H1 (cell line): ENCODE measurements at regions not wholly inside any gene's neighbourhood (a gene's known extent, or its start where the extent isn't known, plus 50 kb on each side); places are given as distances from the start of the nearest gene placed in this dataset.

ENCODE experiments used
- CTCF ChIA-PET: fragments of 300-600 bp; sonication (Branson Sonifier 250); formaldehyde crosslinking; loops from one replicate; lab custom pipeline; 2021; ENCODE audit not compliant: partially characterized antibody; lab: Charles Lee
- POLR2A ChIA-PET: fragments of 300-600 bp; sonication (Branson Sonifier 250); formaldehyde crosslinking; loops from one replicate; lab custom pipeline; 2021; ENCODE audit warnings: inconsistent platforms; ENCODE audit not compliant: partially characterized antibody; lab: Charles Lee
- DNase-seq, 2 experiments: peaks; one replicate each; pipeline versions ENCODE4 v3.0.0 to v3.0.0-alpha.2; 2010 to 2022; ENCODE audit warnings: low spot score in 2 of 2, low read depth in 1 of 2, mixed read lengths in 1 of 2
- FAIRE-seq: peaks from 2 replicates; lab custom pipeline; 2011; peaks lifted over from hg19 to GRCh38; lab: Jason Lieb, UNC
- H2AFZ ChIP-seq: 2 replicates; pipeline ENCODE4 v1.8.1; 2012; ENCODE audit warnings: low read length, inconsistent platforms
- H2AK5ac ChIP-seq: 2 replicates; pipeline ENCODE4 v1.6.1; 2013; ENCODE audit warnings: low read depth, low read length
- H2BK120ac ChIP-seq: replicated peaks from 2 replicates; pipeline ENCODE3; 2013; ENCODE audit warnings: low read depth, low read length, inconsistent platforms
- H2BK12ac ChIP-seq: 2 replicates; pipeline ENCODE4 v1.6.1; 2013; ENCODE audit warnings: low read depth, low read length
- H2BK15ac ChIP-seq: 2 replicates; pipeline ENCODE4 v1.6.1; 2013; ENCODE audit warnings: low read length
- H2BK20ac ChIP-seq: 2 replicates; pipeline ENCODE4 v1.6.1; 2013; ENCODE audit warnings: low read length
- H2BK5ac ChIP-seq: 2 replicates; pipeline ENCODE4 v1.6.1; 2013; ENCODE audit warnings: low read depth, low read length
- H3K14ac ChIP-seq: 2 replicates; pipeline ENCODE4 v1.6.1; 2013; ENCODE audit warnings: inconsistent platforms; ENCODE audit not compliant: insufficient read length
- H3K18ac ChIP-seq: 2 replicates; pipeline ENCODE4 v1.6.1; 2013; ENCODE audit warnings: low read length; ENCODE audit errors: extremely low read depth
- H3K23ac ChIP-seq: 2 replicates; pipeline ENCODE4 v1.6.1; 2013; ENCODE audit warnings: inconsistent platforms; ENCODE audit not compliant: insufficient read length
- H3K23me2 ChIP-seq: 2 replicates; pipeline ENCODE4 v1.6.1; 2013; ENCODE audit warnings: low read depth, low read length
- H3K27ac ChIP-seq: 2 replicates; pipeline ENCODE4 v1.6.1; 2011; ENCODE audit warnings: low read depth, low read length, inconsistent platforms
- H3K27me3 ChIP-seq, 4 experiments: replicated peaks in 1 of 4; 1 replicate in 1 of 4; 2 replicates in 3 of 4; pipeline versions ENCODE4 v1.6.1 to v1.8.1; 2011 to 2013; ENCODE audit warnings: low read length in 3 of 4, mild to moderate bottlenecking in 3 of 4, inconsistent platforms in 2 of 4, mixed read lengths in 2 of 4, moderate library complexity in 1 of 4; ENCODE audit not compliant: control insufficient read depth in 3 of 4, insufficient read depth in 3 of 4; ENCODE audit errors: extremely low read depth in 1 of 4
- H3K36me3 ChIP-seq, 4 experiments: 2 replicates each; pipeline versions ENCODE4 v1.6.1 to v1.8.1; 2011 to 2013; ENCODE audit warnings: mild to moderate bottlenecking in 4 of 4, low read length in 3 of 4, moderate library complexity in 2 of 4, control low read depth in 1 of 4, inconsistent platforms in 1 of 4; ENCODE audit not compliant: insufficient read depth in 4 of 4, control insufficient read depth in 2 of 4
- H3K4ac ChIP-seq: replicated peaks from 2 replicates; pipeline ENCODE3; 2013; ENCODE audit warnings: low read length, low read depth, mixed read lengths, inconsistent platforms; ENCODE audit not compliant: insufficient read length
- H3K4me1 ChIP-seq, 4 experiments: replicated peaks in 1 of 4; 1 replicate in 1 of 4; 2 replicates in 3 of 4; pipeline versions ENCODE4 v1.6.1 to v1.8.1; 2011 to 2013; ENCODE audit warnings: low read length in 3 of 4, inconsistent platforms in 2 of 4, mixed read lengths in 1 of 4; ENCODE audit not compliant: insufficient read depth in 4 of 4, control insufficient read depth in 3 of 4
- H3K4me2 ChIP-seq, 2 experiments: 2 replicates each; pipeline versions ENCODE4 v1.6.1 to v1.8.1; 2011 to 2013; ENCODE audit warnings: low read depth in 2 of 2, low read length in 2 of 2, control low read depth in 1 of 2, inconsistent platforms in 1 of 2, mild to moderate bottlenecking in 1 of 2; ENCODE audit not compliant: insufficient read depth in 1 of 2
- H3K4me3 ChIP-seq, 4 experiments: fragments of 200-600, 300-600 bp in 1 of 4; sonication (generic), shearing (Covaris generic), sonication (Bioruptor Twin) in 1 of 4; 2 replicates each; pipeline versions ENCODE4 v1.5.1 to v1.8.1; 2011 to 2016; ENCODE audit warnings: low read length in 4 of 4, low read depth in 3 of 4, control low read depth in 2 of 4, inconsistent platforms in 2 of 4, mild to moderate bottlenecking in 2 of 4, mixed read lengths in 1 of 4, moderate library complexity in 1 of 4; ENCODE audit not compliant: insufficient read depth in 2 of 4; ENCODE audit errors: extremely low read depth in 1 of 4
- H3K56ac ChIP-seq: replicated peaks from 2 replicates; pipeline ENCODE3; 2013; ENCODE audit warnings: low read depth, mild to moderate bottlenecking, mixed read lengths, low read length, inconsistent platforms; ENCODE audit not compliant: insufficient read length
- H3K79me1 ChIP-seq: 2 replicates; pipeline ENCODE4 v1.6.1; 2013; ENCODE audit warnings: low read depth, low read length, control low read depth
- H3K79me2 ChIP-seq, 2 experiments: 2 replicates each; pipeline versions ENCODE4 v1.6.1 to v1.8.1; 2012 to 2013; ENCODE audit warnings: low read length in 2 of 2, mild to moderate bottlenecking in 2 of 2, inconsistent platforms in 1 of 2; ENCODE audit not compliant: insufficient read depth in 2 of 2, control insufficient read depth in 1 of 2
- H3K9ac ChIP-seq, 4 experiments: replicated peaks in 1 of 4; 1 replicate in 1 of 4; 2 replicates in 3 of 4; pipeline versions ENCODE4 v1.6.1 to v1.8.1; 2011 to 2013; ENCODE audit warnings: low read depth in 3 of 4, low read length in 3 of 4, control low read depth in 2 of 4, mild to moderate bottlenecking in 2 of 4, moderate library complexity in 2 of 4, inconsistent platforms in 1 of 4; ENCODE audit errors: extremely low read depth in 1 of 4
- H3K9me3 ChIP-seq, 2 experiments: 2 replicates each; pipeline versions ENCODE4 v1.6.1 to v1.8.1; 2012 to 2013; ENCODE audit warnings: mild to moderate bottlenecking in 2 of 2, moderate library complexity in 2 of 2, control low read depth in 1 of 2, inconsistent platforms in 1 of 2, low read depth in 1 of 2, low read length in 1 of 2, mixed read lengths in 1 of 2; ENCODE audit not compliant: insufficient read depth in 2 of 2
- H4K20me1 ChIP-seq, 2 experiments: replicated peaks in 1 of 2; 2 replicates each; pipeline versions ENCODE3 to v1.8.1; 2011 to 2013; ENCODE audit warnings: inconsistent platforms in 2 of 2, low read length in 2 of 2, mild to moderate bottlenecking in 1 of 2; ENCODE audit not compliant: insufficient read depth in 2 of 2, control insufficient read depth in 1 of 2
- H4K5ac ChIP-seq: 2 replicates; pipeline ENCODE4 v1.6.1; 2013; ENCODE audit warnings: low read length, low read depth, mixed read lengths, inconsistent platforms; ENCODE audit not compliant: insufficient read length
- H4K8ac ChIP-seq: 2 replicates; pipeline ENCODE4 v1.8.0; 2013; ENCODE audit warnings: mild to moderate bottlenecking, moderate library complexity, low read length, inconsistent platforms; ENCODE audit not compliant: insufficient read depth; ENCODE audit errors: extremely low read depth
- H4K91ac ChIP-seq: replicated peaks from 2 replicates; pipeline ENCODE3; 2013; ENCODE audit warnings: low read length, mixed read lengths, inconsistent platforms; ENCODE audit not compliant: insufficient read length
- BCL11A ChIP-seq, 2 experiments: IDR thresholded peaks; one replicate each; pipeline ENCODE4 v1.6.1; 2011; ENCODE audit warnings: low read depth in 2 of 2, low read length in 2 of 2, mild to moderate bottlenecking in 2 of 2
- CBX8 ChIP-seq: fragments of 300-800, 300-1000 bp; sonication (generic); IDR thresholded peaks from 2 replicates; pipeline ENCODE4 v1.7.1; 2016; ENCODE audit warnings: low read depth, low read length, borderline replicate concordance
- CHD2 ChIP-seq: IDR thresholded peaks from 2 replicates; pipeline ENCODE4 v1.6.1; 2012; ENCODE audit warnings: low read length, improper control_type of control experiment
- CREB1 ChIP-seq: IDR thresholded peaks from 2 replicates; pipeline ENCODE4 v1.6.1; 2012; ENCODE audit warnings: inconsistent platforms
- CTBP2 ChIP-seq: IDR thresholded peaks from 2 replicates; pipeline ENCODE4 v1.7.0; 2011; ENCODE audit warnings: borderline replicate concordance, mild to moderate bottlenecking, moderate library complexity, mixed read lengths, low read length; ENCODE audit not compliant: insufficient read depth, insufficient read length
- EP300 ChIP-seq, 2 experiments: IDR thresholded peaks; 1 replicate in 1 of 2; 2 replicates in 1 of 2; pipeline ENCODE4 v1.6.1; 2011 to 2012; ENCODE audit warnings: low read depth in 2 of 2, low read length in 2 of 2, mild to moderate bottlenecking in 2 of 2, borderline replicate concordance in 1 of 2, inconsistent platforms in 1 of 2, moderate library complexity in 1 of 2
- HDAC2 ChIP-seq, 2 experiments: fragments of 300-600 bp in 1 of 2; sonication (generic) in 1 of 2; IDR thresholded peaks; 2 replicates each; pipeline ENCODE4 v1.6.1; 2011 to 2012; ENCODE audit warnings: low read depth in 2 of 2, low read length in 2 of 2, mild to moderate bottlenecking in 2 of 2, moderate library complexity in 2 of 2, borderline replicate concordance in 1 of 2, inconsistent platforms in 1 of 2
- KDM4A ChIP-seq: IDR thresholded peaks from one replicate; pipeline ENCODE4 v1.7.1; 2012; ENCODE audit warnings: low read depth, mild to moderate bottlenecking, moderate library complexity, low read length, inconsistent platforms; ENCODE audit not compliant: severe bottlenecking
- PHF8 ChIP-seq: fragments of 200-600 bp; sonication (generic); conservative IDR thresholded peaks from 2 replicates; pipeline ENCODE4 v1.7.1; 2012; ENCODE audit warnings: low read depth, mild to moderate bottlenecking, inconsistent platforms, low read length, moderate library complexity
- RAD21 ChIP-seq, 2 experiments: IDR thresholded peaks in 1 of 2; conservative IDR thresholded peaks in 1 of 2; 2 replicates each; pipeline ENCODE4 v1.6.1; 2011; ENCODE audit warnings: low read depth in 2 of 2, low read length in 2 of 2, improper control_type of control experiment in 1 of 2, inconsistent platforms in 1 of 2, mild to moderate bottlenecking in 1 of 2, moderate library complexity in 1 of 2
- SIX5 ChIP-seq: IDR thresholded peaks from 2 replicates; pipeline ENCODE4 v1.6.1; 2011; ENCODE audit warnings: mild to moderate bottlenecking, low read depth, low read length
- SP1 ChIP-seq: IDR thresholded peaks from 2 replicates; pipeline ENCODE4 v1.6.1; 2011; ENCODE audit warnings: low read depth, low read length
- SP4 ChIP-seq: IDR thresholded peaks from 2 replicates; pipeline ENCODE4 v1.6.1; 2012; ENCODE audit warnings: low read length, inconsistent platforms
- TBP ChIP-seq: IDR thresholded peaks from 2 replicates; pipeline ENCODE4 v1.6.1; 2011; ENCODE audit warnings: low read depth, low read length, improper control_type of control experiment
- TCF12 ChIP-seq: IDR thresholded peaks from 2 replicates; pipeline ENCODE4 v1.6.1; 2011; ENCODE audit warnings: low read depth, mild to moderate bottlenecking, low read length
- TEAD4 ChIP-seq: IDR thresholded peaks from 2 replicates; pipeline ENCODE4 v1.6.1; 2012; ENCODE audit warnings: low read depth, low read length, inconsistent platforms, mixed read lengths
- WGBS, 2 experiments: shearing (Covaris generic) in 1 of 2; methylation state at CpG; one replicate each; pipeline versions ENCODE4 v1.1.6 to v1.1.7; 2013 to 2015; ENCODE audit warnings: low lambda C conversion rate in 2 of 2, mixed read lengths in 2 of 2, inconsistent platforms in 1 of 2, low coverage in 1 of 2, missing lambda C conversion rate in 1 of 2; ENCODE audit not compliant: insufficient replicate concordance in 2 of 2, insufficient coverage in 1 of 2, insufficient read length in 1 of 2; ENCODE audit errors: extremely low coverage in 1 of 2, missing lambda C conversion rate in 1 of 2; 5-methylcytosine and 5-hydroxymethylcytosine counted together

DNA sequence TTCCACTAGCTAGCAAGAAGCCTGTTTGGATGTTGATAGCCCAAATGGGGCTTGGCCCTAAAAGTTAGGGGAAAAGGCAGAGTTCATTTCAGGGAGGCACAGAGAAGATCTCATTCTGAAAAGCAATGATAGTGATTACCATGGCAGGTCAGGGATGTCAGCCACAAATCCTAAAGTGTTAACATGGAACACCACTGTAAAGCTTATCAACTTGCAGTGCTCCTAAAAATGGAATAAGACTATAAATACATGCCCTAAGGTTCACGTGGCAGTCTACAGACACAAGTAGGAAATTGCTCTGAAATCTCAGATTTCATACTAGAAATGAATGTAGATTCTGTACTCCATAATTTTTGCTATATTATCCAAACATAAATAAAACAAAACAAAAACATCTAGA is 280.0 kb upstream of the E2F7 start:
- no peak overlapping the region for H2BK12ac ChIP-seq
- no peaks in the 10 kb centered on the region for H3K23me2 ChIP-seq
- no peak overlapping the region for H4K8ac ChIP-seq
- H3K79me2 ChIP-seq = no peaks in the 10 kb centered on the region
- WGBS, 2 experiments = 84% methylated on average over 1 of the region's 1 CpG; no CpG with 5 or more reads in 1 of the 2 experiments
- ChIA-PET POLR2A (no interaction called here), CTCF (no interaction called here)
- no peak overlapping the region for H3K23ac ChIP-seq
- no peak overlapping the region for H2AFZ ChIP-seq
- no peak overlapping the region for H2BK120ac ChIP-seq
- H2BK15ac ChIP-seq = no peak overlapping the region
- H3K4me2 ChIP-seq = no peak overlapping the region
- H3K4ac ChIP-seq = no peak overlapping the region
- H3K79me1 ChIP-seq = no peaks in the 10 kb centered on the region
- H4K91ac ChIP-seq = no peak overlapping the region
- H2BK5ac ChIP-seq = no peak overlapping the region
- no peak for FAIRE-seq
- no peak overlapping the region for H3K18ac ChIP-seq
- no peaks in the 10 kb centered on the region for H3K36me3 ChIP-seq
- H4K5ac ChIP-seq = no peak overlapping the region
- no peaks in the 10 kb centered on the region for H3K9me3 ChIP-seq
- no peaks in the 10 kb centered on the region for H3K27me3 ChIP-seq
- no peak overlapping the region for H3K27ac ChIP-seq
- no peak for DNase-seq
- H2AK5ac ChIP-seq = no peak overlapping the region
- H2BK20ac ChIP-seq = no peak overlapping the region
- H3K9ac ChIP-seq = no peak overlapping the region
- no peak overlapping the region for H3K4me3 ChIP-seq
- H3K56ac ChIP-seq = no peak overlapping the region
- no peak overlapping the region for H3K14ac ChIP-seq
- no peaks in the 10 kb centered on the region; a peak in 1 of 7 replicates for H3K4me1 ChIP-seq
- no peaks in the 10 kb centered on the region for H4K20me1 ChIP-seq
- TF ChIP-seq KDM4A = no peak
- TF ChIP-seq TCF12 = no peak
- TF ChIP-seq EP300 (IDR thresholded peaks at IDR 0.05; ENCODE audit: borderline replicate concordance in 1 of 2, low read depth in 2 of 2, low read length in 2 of 2) = no peak
- TF ChIP-seq SIX5 = no peak
- no peak for TF ChIP-seq BCL11A (IDR thresholded peaks at IDR 0.05; ENCODE audit: low read depth in 2 of 2, low read length in 2 of 2)
- no peak for TF ChIP-seq TBP
- TF ChIP-seq CREB1 = no peak
- no peak for TF ChIP-seq PHF8
- TF ChIP-seq CBX8 = no peak
- no peak for TF ChIP-seq SP1
- TF ChIP-seq HDAC2 (IDR thresholded peaks at IDR 0.05; ENCODE audit: borderline replicate concordance in 1 of 2, low read depth in 2 of 2, low read length in 2 of 2) = no peak
- no peak for TF ChIP-seq SP4
- TF ChIP-seq TEAD4 = no peak
- no peak for TF ChIP-seq CTBP2
- TF ChIP-seq CHD2 = no peak
- no peak for TF ChIP-seq RAD21 (IDR thresholded peaks at IDR 0.05 in 1 of 2, conservative IDR thresholded peaks at IDR 0.05 in 1 of 2; ENCODE audit: low read depth in 2 of 2, low read length in 2 of 2)
